NCI-H2081 (cell line): ENCODE measurements at regions not wholly inside any gene's neighbourhood (a gene's known extent, or its start where the extent isn't known, plus 50 kb on each side); places are given as distances from the start of the nearest gene placed in this dataset.
"Not testable (repeated sequence)": the region's sequence is repeated elsewhere in the genome, so short reads cannot be mapped to it uniquely, and the experiment has no call there.

ENCODE experiments used
- DNase-seq, 2 experiments: peaks; one replicate each; lab custom pipeline; 2025; lab: John Stamatoyannopoulos, UW

DNA sequence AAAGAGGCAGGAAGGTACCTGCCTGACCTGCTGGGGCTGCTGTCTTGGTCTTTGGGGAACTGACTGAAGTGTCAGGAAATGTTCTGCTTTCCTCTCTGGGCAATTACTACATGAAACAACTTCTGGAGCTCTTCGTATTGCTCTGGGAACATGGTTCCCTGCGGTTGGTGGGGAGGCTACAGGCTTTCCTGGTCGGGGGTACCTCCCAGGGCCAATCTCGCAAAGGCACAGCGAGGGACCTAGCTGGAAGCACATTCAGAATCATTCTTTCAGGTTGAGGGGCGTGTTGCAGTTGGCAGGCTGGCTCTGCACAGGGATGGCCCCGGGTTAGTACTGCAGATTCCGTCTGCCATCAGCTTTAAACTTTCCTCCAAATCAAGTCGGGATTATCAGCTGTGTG is 88.9 kb upstream of the RANBP3L start:
- no peak for DNase-seq

GRCh38 chr5:36392186-36392585 is 90.5 kb upstream of the RANBP3L start:
- DNase-seq = no peak

DNA sequence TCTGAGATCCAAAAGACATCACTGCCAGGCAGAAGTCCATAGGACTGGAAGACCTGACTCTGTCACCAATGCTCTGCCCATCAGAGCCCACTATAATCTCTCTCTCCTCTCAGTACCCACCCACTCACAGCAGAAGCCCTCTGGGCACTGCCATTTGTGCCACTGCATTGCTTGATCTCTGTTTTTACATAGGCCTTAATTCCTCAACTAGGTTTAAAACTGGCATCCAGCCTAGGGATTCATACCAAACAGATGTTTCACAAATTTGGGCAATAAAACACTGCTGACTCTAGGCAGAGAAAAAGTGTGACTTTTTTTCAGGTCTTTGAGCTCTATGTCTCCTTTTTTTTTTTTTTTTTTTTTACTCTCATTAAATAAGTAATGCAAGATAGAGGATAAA is 91.1 kb upstream of the RANBP3L start:
- no peak for DNase-seq

- DNase-seq = no peak
Measured at GRCh38 chr5:36393656-36394428, 92.1 kb upstream of the RANBP3L start.

GRCh38 chr5:36395260-36395659 is 93.6 kb upstream of the RANBP3L start:
- DNase-seq = no peak

- DNase-seq = not testable (repeated sequence)
Measured at GRCh38 chr5:36395947-36396346, 94.2 kb upstream of the RANBP3L start.

DNA sequence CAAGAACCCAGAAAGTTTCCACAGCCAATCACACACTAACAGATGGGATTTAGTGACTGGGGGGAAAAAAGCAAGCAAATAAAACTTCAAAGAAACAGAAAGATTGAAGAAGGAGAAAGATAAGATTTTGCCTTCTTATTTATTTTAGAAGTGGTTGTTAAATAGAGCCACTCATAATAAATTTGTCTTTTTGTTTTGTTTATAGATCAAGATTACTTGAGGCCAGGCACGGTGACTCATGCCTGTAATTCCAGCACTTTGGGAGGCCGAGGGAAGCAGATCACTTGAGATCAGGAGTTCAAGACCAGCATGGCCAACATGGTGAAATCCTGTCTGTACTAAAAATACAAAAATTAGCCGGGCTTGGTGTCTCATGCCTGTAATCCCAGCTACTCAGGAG is 94.9 kb upstream of the RANBP3L start:
- DNase-seq = no peak

- DNase-seq = no peak
Measured at GRCh38 chr5:36397901-36398536, 96.3 kb upstream of the RANBP3L start.

- DNase-seq = no peak
Measured at GRCh38 chr5:36402512-36402906, 100.8 kb upstream of the RANBP3L start.

GRCh38 chr5:36403632-36404311 is 102.1 kb upstream of the RANBP3L start:
- no peak for DNase-seq

GRCh38 chr5:36406023-36406422 is 104.3 kb upstream of the RANBP3L start:
- no peak for DNase-seq

- no peak for DNase-seq
Measured at GRCh38 chr5:36407396-36407795, 105.7 kb upstream of the RANBP3L start.

DNA sequence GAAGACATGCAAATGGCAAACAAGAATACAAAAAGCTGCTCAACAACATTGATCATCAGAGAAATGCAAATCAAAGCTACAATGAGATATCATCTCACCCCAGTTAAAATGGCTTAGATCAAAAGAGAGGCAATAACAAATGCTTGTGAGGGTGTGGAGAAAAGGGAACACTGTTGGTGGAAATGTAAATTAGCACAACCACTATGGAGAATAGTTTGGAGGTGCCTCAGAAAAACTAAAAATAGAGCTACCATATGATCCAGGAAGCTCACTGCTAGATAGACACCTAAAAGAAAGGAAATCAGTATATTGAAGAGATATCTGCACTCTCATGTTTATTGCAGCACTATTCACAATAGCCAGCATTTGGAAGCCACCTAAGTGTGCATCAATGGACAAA is 108.0 kb upstream of the RANBP3L start:
- DNase-seq = not testable (repeated sequence)

- not testable (repeated sequence) for DNase-seq
Measured at GRCh38 chr5:36410672-36411071, 109.0 kb upstream of the RANBP3L start.

DNA sequence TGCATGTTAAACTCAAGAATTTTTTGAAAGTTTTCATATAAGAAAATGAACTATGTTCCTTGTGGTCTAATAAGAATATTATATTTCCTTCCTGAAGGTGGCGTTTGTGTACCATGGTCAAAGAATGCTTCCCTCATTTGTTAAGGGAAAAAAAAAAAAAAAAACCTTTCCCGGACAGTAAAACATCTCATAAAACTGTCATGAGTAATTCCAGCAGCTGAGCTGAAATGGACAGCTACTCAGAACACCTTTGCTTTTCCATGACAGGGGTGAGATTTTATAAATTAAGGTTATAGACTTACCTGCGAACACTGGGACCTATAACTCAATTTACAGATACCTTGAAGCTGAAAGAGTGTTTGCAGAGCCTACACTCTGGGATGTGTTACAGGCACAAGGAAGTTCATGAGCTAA is 113.2 kb upstream of the RANBP3L start:
- DNase-seq = peak; percentile 42 to 46

DNA sequence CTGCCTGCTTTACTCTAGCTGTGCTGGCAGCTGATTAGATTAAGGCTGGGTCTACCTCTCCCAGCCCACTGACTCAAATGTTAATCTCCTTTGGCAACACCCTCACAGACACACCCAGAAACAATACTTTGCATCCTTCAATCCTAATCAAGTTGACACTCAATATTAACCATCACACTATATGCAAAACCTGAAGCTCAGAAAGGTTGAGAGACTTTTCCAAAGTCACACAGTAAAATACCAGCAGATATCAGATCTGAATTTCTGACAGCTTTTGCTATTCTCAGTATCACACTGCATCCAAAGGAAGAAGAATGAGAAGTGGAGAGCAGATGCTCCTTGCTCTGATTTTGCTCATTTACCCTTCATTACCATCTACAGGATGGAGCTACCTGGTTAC is 114.9 kb upstream of the RANBP3L start:
- no peak for DNase-seq

DNA sequence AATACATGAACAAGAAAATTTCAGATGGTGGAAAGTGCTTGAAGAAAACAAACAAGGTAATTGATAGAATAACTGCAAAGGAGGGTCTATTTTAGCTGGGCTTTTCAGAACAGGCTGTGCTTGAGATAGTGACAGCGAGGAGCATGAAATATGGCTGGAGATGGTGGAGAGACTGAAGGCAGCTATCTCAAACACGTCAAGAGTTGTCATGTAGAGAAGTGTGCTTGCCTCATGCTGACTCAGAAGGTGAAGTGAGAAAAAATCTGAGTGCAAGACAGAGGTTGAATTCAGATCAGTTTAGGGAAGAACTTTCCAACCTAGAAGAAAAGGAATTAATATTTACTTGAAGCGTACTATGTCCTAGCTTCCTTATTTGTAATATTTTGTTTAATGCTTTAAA is 115.5 kb upstream of the RANBP3L start:
- no peak for DNase-seq

GRCh38 chr5:36417668-36418067 is 116.0 kb upstream of the RANBP3L start:
- DNase-seq = no peak

- no peak for DNase-seq
Measured at GRCh38 chr5:36418152-36418979, 116.7 kb upstream of the RANBP3L start.

DNA sequence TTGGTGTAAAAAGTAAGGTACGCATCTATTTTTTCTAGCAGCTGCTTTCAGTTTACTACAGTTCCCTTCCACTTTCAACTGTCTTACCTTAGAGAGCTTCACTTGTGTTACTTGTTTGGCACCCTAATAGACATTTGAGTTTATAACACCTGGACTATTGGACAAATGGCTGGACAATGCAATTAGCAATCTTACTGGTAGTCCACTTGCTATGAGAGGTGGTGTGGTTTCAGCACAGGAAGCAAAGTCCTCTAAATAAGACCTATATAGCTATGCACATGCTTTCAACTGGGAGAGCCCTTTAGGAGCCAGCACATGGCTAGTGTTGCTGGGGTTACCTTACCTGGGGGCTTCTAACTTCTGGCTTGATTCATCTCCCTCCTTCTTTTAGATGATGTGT is 119.6 kb upstream of the RANBP3L start:
- no peak for DNase-seq

DNA sequence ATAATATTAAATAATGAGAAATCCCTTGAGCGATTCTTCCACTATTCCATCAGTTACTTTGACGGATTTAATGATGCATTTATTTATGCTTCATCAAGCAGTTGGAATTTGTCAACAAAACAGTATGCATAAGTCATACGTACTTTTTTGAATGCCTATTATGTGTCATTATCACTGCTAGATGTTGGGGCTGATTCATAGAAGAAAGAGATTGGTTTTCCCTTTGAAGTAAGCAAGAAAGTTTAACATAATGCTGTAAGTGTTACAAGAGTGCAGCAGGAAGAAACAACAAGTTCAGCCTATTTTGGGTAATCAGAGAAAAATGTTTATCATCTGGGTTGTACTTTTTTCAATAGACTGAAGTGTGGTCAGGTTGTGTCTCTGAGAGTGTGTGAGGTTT is 121.2 kb upstream of the RANBP3L start:
- DNase-seq = no peak

- DNase-seq = no peak
Measured at GRCh38 chr5:36423578-36424307, 122.0 kb upstream of the RANBP3L start.
